Panc1 (cell line): ENCODE measurements at regions not wholly inside any gene's neighbourhood (a gene's known extent, or its start where the extent isn't known, plus 50 kb on each side); places are given as distances from the start of the nearest gene placed in this dataset.

ENCODE experiments used
- CTCF ChIP-seq: fragments of 450-650 bp; IDR thresholded peaks from 2 replicates; pipeline ENCODE4 v1.5.1; 2017; ENCODE audit warnings: mild to moderate bottlenecking
- POLR2AphosphoS5 ChIP-seq: IDR thresholded peaks from 2 replicates; pipeline ENCODE4 v1.6.1; 2012; ENCODE audit warnings: mild to moderate bottlenecking, low read depth, low read length, moderate library complexity
- TCF7L2 ChIP-seq: IDR thresholded peaks from 2 replicates; pipeline ENCODE4 v1.6.1; 2011; ENCODE audit warnings: mild to moderate bottlenecking, low read depth, low read length, inconsistent platforms

GRCh38 chr4:85147481-85148076 lies 181.1 kb upstream of the WDFY3 start:
- TF ChIP-seq POLR2AphosphoS5 (no peak), CTCF (peak; percentile 58; the same call in 1 of the 2 replicates), TCF7L2 (no peak)
